ENCODE measurements at regions not wholly inside any gene's neighbourhood (a gene's known extent, or its start where the extent isn't known, plus 50 kb on each side); places are given as distances from the start of the nearest gene placed in this dataset.

- H3K4me3 ChIP-seq (ENCODE audit: low read depth, low read length): no peak overlapping the region
- no peak for DNase-seq (ENCODE audit: low read depth)
- no peak for TF ChIP-seq CTCF (IDR thresholded peaks at IDR 0.05; ENCODE audit: insufficient read depth, low read depth, low read length)
Observed at GRCh38 chr12:58547217-58547616, 373.1 kb downstream of the LRIG3 start.

GRCh38 chr12:58548801-58549200 lies 371.5 kb downstream of the LRIG3 start:
- DNase-seq (ENCODE audit: low read depth): no peak
- no peak for TF ChIP-seq CTCF (IDR thresholded peaks at IDR 0.05; ENCODE audit: insufficient read depth, low read depth, low read length)

GRCh38 chr12:58554522-58555157 lies 365.7 kb downstream of the LRIG3 start:
- TF ChIP-seq CTCF (IDR thresholded peaks at IDR 0.05; ENCODE audit: insufficient read depth, low read depth, low read length): no peak
- H3K4me3 ChIP-seq (ENCODE audit: low read depth, low read length): no peak overlapping the region
- no peak for DNase-seq (ENCODE audit: low read depth)

More at GRCh38 chr12:58548801-58549200, 371.5 kb downstream of the LRIG3 start:
- no peak overlapping the region for H3K4me3 ChIP-seq (ENCODE audit: low read depth, low read length)

- no peak for TF ChIP-seq CTCF (IDR thresholded peaks at IDR 0.05; ENCODE audit: insufficient read depth, low read depth, low read length)
- no peak overlapping the region for H3K4me3 ChIP-seq (ENCODE audit: low read depth, low read length)
- DNase-seq (ENCODE audit: low read depth): peak; percentile 90
Observed at GRCh38 chr12:58557171-58557570, 363.1 kb downstream of the LRIG3 start.

DNA sequence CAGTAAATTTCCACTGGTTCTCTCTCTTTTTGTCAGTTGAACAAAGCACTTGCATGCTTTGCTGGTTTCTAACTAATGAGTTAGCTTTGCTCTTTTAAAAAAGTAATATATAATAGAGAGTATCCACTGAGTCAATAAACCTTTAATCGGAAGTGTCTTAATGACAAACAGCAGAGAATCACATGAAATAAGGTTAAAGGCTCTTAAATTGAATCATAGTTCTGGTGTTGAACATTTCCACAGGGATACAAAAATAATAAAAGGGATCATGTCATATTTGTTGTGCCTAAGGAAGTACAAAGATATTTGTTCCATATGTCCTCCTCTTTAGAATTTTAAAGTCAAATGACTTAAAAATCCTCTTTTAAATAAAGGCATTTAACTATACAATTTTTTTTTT lies 362.6 kb downstream of the LRIG3 start:
- peak; percentile 73 for DNase-seq (ENCODE audit: low read depth)
- no peak overlapping the region for H3K4me3 ChIP-seq (ENCODE audit: low read depth, low read length)
- no peak for TF ChIP-seq CTCF (IDR thresholded peaks at IDR 0.05; ENCODE audit: insufficient read depth, low read depth, low read length)

GRCh38 chr12:58563621-58564020 lies 356.7 kb downstream of the LRIG3 start:
- TF ChIP-seq CTCF (IDR thresholded peaks at IDR 0.05; ENCODE audit: insufficient read depth, low read depth, low read length): no peak
- H3K4me3 ChIP-seq (ENCODE audit: low read depth, low read length): no peak overlapping the region
- no peak for DNase-seq (ENCODE audit: low read depth)

GRCh38 chr12:58564721-58565120 lies 355.6 kb downstream of the LRIG3 start:
- DNase-seq (ENCODE audit: low read depth): peak; percentile 30
- H3K4me3 ChIP-seq (ENCODE audit: low read depth, low read length): no peak overlapping the region
- no peak for TF ChIP-seq CTCF (IDR thresholded peaks at IDR 0.05; ENCODE audit: insufficient read depth, low read depth, low read length)

Measured in fibroblast of villous mesenchyme (primary cell).